Ureter (tissue), 1 donor: ENCODE measurements at regions not wholly inside any gene's neighbourhood (a gene's known extent, or its start where the extent isn't known, plus 50 kb on each side); places are given as distances from the start of the nearest gene placed in this dataset.
A peak's percentile ranks its signal among the peaks of the same experiment; 100 is the strongest.

Experiments used
- DNase-seq: peaks from one replicate; pipeline ENCODE4 v3.0.0-alpha.2; 2020; ENCODE audit warnings: low spot score
- donor health status: DM: yes; HTN: yes; CAD: no.

- DNase-seq: peak; percentile 32
Observed at GRCh38 chr1:115492019-115492595, 149.7 kb upstream of the VANGL1 start.

DNA sequence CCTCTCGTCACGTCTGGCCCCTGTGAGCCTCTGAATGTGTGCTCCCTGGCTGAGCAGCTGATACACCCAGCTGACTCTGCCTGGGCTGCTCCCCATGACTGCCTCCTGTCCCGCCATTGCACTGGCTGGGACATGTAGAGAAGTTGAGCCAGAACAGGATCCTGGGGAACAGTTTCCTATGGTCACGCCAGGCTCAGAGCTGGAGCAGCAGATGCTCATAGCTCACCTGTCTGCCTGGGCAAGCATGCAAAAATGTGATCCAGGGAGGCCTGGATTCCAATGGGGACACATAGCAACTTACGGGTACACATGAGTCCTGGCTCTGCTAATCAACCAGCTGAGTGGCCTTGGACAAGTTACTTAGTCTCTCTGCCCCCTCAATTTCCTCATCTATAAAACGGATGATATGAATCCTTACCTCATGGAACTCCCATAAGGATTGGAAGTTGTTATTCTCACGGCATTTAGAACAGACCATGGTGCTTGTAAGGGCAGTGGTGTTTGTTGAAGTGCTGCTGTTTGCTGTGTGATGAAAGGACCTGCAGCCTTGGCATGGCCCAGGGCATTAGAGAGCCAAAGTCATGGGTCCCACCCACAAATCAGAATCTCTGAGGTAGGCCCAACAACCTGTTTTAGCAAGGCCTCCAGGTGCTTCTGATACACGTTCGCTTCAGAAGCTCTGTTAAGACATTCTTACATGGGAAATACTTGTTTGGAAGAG lies 150.3 kb upstream of the VANGL1 start:
- DNase-seq: peak; percentile 34

DNA sequence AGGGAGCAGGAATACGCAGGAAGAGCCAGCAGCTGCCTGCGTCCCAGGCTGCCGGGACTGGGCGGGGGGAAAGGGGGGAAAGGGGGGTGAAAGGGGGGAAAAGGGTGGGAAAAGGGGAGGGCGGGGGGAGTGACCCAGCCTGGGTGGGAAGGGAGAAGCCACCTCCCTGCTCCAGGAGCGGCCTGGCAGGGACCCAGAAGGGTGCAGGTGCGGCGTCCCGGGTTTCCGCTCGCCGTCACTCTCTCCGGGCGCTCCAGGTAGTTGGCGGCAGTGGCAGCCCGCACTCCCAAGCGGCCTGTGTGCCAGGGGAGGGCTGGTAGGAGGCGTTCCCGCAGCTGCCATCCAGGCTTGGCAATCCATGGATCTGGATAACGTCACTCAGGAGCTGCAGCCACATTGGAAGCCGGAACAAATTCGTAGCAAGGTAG lies 141.0 kb upstream of the NGF start:
- DNase-seq: no peak

- DNase-seq: no peak
Observed at GRCh38 chr1:115477071-115477470, 139.0 kb upstream of the NGF start.

GRCh38 chr1:115476616-115477015 lies 138.6 kb upstream of the NGF start:
- no peak for DNase-seq

GRCh38 chr1:115475901-115476300 lies 137.9 kb upstream of the NGF start:
- no peak for DNase-seq

GRCh38 chr1:115475252-115475651 lies 137.2 kb upstream of the NGF start:
- no peak for DNase-seq

DNA sequence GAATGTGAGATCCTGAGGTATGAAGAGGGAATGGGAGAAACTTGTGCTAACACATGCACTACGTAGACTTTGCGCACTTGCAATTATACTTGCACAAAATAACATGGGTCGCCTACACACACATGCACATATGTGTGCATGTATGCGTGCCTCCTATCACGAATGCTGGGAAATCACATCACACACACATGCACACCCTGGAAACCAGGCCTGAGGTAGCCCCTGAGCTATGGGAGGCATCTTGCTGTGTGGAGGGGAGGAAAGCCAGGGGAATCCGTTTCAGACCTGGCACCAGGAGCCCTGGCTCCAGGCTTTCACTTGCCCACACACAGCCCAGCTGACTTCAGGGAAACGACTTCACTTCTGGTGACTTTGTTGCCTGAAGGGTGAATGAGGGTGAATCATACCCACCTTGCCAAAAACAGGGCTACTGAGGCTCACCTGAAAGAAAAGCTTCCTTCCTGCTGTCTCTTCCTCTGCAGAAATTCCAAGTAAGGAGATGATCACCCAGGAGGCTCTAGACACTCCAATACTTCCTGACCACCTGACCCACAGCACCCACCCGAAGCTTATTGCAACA lies 136.0 kb upstream of the NGF start:
- no peak for DNase-seq

- DNase-seq: no peak
Observed at GRCh38 chr1:115469703-115470476, 131.8 kb upstream of the NGF start.

- peak; percentile 12 for DNase-seq
Observed at GRCh38 chr1:115467790-115468189, 129.7 kb upstream of the NGF start.

GRCh38 chr1:115467196-115467595 lies 129.1 kb upstream of the NGF start:
- peak; percentile 5 for DNase-seq

- peak; percentile 37 for DNase-seq
Observed at GRCh38 chr1:115466433-115466832, 128.4 kb upstream of the NGF start.

DNA sequence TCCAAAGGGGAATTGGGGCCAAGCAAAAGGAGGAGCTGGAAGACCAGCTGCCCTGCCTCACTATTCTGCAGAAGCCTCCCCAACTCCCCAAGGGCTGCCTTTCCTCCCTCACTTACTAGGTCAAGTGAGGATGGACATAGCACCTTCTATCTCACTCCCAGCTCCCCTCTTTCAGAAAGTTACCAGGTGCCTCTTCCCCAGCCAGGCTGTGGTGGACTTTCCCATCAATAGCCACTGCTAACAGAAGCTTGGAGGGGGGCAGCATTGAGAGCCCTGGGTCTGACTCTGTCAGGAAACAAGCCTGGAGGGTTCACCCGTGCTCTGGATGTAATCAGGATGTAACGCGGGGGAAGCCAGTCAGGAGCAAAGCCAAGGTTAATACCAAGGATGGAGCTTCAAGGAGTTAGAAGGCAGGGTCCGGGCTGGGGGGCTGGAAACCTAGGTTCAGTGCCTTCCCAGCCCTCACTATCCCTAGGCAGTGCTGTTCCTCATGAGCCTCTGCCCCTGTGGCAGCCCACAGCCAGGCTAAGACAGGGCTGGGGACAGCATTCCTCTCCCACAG lies 127.8 kb upstream of the NGF start:
- peak; percentile 25 for DNase-seq

DNA sequence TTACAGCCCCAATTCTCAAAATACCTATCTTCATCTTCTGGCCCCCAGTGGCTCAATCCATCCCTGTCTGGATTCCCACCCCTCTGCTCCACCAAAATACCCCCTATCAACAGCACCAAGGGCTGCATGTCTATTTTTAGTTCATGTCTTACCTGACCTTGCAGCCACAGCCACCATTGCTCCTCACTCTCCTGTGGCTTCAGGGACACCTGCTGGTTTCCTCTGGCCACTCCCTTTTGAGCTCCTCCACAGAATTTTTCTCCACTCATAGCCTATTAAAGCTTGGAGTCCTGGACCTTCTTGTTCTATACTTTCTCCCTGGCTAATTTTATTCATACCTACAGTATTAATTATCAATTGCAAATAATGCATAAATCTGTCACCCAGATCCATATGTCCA lies 125.3 kb upstream of the NGF start:
- no peak for DNase-seq

DNA sequence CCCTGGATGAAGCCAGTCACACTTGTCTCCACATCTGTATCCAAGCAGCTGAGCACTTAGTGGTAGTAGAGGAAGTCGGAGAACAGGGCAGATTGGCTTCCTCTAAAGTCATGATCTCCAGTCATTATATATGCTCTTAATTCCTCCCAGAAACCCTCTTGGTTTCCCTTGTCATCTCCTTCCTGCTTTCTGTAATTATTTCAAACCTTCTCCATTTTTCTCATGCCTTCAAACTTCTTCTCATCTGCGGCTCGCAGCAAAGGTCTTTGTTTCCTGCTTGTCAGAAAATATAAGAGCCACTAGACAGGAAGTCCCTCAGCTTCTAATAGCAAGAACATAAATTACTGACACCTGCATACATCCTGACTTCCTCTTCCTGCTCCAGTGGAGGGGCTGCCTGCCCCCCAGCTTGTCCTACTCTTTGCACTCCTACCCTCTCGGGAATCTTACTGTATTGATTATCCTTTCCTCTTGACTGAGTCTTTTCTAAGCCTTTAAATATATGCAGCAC lies 124.6 kb upstream of the NGF start:
- DNase-seq: no peak

- no peak for DNase-seq
Observed at GRCh38 chr1:115461526-115461925, 123.5 kb upstream of the NGF start.

DNA sequence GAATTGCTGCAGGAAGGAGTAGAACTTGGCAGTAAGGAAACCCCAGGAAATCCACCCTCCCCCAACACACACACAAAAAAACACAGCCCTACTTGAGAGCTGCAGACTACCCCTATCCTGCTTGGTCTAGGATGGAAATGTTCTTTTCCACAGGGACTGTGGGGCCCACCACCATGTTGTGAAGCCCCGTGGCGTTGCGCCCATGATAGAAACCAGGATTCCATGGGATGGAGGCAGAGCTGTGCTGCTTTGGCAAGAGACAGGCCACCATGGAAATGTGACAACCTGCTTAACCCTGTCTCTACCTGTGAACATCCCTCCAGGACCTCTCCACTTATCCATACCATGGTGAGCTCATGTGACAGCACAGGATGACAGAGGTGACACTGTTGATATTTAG lies 121.1 kb upstream of the NGF start:
- DNase-seq: no peak

DNA sequence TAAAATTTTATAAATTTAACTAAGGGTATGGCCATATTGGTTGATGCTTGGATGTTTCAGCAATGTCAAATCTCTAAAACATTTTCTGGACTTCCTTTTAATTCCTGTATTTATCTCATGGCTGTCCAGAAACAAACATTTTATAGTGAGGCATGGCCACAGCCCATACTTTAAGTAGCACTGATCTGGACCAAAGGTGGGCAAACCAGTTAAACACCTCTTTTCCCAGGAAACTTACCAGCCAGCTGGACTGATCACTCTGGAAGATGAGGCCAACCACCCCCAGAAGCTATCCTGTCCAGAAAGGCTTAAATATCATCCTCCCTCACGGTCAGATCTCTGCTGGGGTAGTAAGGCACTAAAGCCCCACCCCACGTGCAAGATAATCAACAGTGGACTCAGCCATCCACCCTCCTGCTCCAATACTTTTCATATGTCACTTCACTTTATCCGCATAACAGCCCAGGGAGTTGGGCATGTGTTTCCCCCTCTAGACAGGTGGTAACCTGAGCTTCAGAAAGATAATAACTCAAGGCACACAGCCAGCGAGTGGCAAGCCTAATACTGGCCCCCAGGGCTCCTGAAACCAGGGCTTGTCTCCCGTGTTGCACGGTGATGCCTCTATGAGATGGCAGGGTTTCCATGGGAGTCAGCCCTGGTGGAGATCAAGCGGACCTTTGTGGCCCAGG lies 120.5 kb upstream of the NGF start:
- no peak for DNase-seq

GRCh38 chr1:115457289-115457688 lies 119.2 kb upstream of the NGF start:
- no peak for DNase-seq

- DNase-seq: no peak
Observed at GRCh38 chr1:115456441-115456961, 118.5 kb upstream of the NGF start.

DNA sequence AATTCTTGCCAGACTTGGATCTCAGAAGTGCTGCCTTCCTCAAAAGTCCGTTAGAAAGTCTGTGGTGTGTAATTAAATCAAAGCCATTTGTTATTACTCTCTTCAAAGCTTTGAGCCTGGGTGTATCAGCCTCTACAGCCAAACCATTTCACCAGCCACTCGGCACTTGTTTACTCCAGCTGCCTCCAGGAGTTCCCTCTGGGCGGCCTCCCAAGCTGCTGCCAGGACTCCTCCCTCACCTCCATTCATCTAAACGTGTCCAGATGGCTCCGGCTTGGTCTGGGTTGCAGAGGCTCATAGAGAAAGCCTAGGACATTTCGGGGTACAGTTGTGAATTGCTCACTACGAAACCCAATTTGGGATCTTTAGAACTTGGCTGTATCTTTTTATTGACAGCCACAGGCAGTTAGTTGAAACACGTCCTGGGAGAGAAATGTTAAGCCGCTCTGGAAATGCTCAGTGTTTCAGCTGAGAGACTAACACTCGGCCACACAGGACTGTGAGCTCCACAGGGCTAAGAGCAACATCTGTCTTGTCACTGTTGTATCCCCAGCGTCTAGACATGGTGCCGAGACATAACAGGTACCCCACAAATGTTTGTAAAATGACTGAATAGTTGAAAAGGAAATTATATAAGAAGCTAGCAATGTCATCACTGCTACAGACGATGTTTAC lies 116.9 kb upstream of the NGF start:
- no peak for DNase-seq
